Left hindlimb (tissue), 1 donor: ENCODE measurements at regions not wholly inside any gene's neighbourhood (a gene's known extent, or its start where the extent isn't known, plus 50 kb on each side); places are given as distances from the start of the nearest gene placed in this dataset.

ENCODE experiments used
- DNase-seq: peaks from one replicate; pipeline ENCODE4 v3.0.0-alpha.2; 2018

DNA sequence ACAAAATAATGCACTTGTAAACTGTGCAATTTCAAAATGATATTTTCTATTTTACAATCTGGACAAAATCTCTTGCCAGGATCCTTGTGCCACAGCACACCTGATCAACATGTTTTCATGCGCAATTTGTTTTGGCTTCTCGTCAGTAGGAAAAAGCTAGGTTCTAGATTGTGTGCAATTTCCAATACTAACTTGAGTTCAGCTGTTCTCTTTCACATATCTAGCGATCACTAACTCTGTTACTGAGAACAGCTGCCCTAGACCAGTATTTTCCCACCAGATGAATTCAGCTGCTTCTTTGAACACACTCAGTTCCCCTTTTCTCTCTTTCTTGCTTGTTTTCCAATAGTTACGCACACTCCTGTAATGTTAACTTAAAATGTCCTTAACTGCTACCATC, 131.2 kb downstream of the MAGEB5 start:
- no peak for DNase-seq

DNA sequence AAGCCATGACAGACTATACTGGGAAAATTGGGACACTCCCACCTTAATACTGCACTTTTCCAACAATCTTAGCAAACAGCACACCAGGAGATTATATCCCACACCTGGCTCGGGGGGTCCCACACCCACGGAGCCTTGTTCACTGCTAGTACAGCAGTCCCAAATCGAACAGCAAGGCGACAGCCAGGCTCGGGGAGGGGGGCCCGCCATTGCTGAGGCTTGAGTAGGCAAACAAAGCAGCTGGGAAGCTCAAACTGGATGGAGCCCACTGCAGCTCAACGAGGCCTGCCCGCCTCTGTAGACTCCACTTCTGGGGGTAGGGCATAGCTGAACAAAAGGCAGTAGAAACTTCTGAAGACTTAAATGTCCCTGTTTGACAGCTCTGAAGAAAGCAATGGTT, 118.3 kb downstream of the MAGEB5 start:
- no peak for DNase-seq

DNA sequence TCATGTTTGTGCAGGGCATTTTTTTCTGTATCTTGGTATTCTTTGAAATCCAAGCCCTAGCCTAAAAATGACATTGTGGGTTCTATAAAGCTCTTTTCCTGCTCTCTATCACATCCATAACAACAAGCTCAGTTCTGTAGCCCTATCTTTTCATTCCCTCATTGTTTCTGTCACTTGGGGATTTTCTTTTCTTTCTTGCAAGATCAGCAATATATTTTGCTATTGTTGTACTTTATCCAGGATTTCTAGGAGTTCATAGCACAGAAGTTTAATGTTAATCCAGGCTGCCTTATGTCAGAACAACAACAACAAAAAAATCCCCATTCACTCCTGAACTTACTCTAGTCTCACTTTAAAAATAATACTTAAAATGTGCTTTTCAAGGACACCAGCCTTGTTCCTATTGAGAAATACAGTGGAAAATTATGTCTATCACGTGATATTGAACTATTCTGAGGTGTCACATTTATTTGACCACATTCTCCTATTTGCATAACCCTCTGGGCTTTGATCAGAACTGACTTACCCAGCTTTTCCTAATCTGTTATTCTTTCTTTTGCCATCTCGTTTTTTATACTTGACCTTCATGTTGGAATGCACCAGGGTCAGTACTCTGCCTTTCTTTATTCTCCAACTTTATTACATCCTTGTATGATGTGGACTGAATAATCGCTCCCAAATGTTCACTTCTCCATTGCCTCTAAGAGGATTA, 112.8 kb downstream of the MAGEB5 start:
- DNase-seq, result no peak

DNA sequence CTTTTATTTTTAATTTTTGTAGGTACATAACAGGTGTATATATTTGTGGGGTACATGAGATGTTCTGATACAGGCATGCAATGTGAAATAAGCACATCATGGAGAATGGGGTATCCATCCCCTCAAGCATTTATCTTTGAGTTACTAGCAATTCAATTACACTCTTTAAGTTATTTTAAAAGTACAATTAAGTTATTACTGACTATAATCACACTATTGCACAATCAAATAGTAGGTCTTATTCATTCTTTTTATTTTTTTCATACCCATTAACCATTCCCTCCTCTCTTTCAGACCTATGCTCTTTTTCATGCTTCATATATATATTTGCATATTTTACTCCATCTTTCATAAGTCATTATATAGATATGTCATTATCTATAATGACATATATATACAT, 93.3 kb downstream of the MAGEB5 start:
- DNase-seq, result no peak

DNA sequence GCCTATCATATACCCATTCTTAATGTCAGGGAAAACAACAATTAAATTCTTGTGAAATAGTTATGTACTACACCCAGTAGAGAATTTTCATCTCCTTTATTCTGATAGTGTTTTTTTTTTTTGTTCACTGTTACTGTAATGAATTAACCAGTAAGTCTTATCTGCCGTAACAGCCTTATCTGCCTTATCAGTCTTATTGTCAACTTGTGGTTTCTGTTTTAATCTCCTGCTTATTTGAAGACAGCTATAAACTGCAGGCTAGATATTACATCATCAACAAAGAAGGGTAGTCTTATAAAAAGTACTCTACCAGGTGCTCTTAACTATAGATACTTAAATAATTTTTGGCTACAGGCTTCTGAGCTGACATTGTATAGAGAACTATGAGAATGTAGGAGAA, 79.5 kb downstream of the MAGEB5 start:
- DNase-seq, result no peak

DNA sequence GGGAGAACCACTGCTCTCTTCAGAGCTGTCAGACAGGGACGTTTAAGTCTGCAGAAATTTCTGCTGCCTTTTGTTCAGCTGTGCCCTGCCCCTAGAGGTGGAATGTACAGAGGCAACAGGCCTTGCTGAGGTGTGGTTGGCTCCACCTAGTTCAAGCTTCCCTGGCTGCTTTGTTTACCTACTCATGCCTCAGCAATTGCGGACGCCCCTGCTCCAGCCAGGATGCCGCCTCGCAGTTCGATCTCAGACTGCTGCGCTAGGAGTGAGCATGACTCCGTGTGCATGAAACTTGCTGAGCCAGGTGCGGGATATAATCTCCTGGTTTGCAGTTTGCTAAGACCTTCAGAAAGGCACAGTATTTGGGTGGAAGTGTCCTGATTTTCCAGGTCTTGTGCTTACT, 70.9 kb downstream of the MAGEB5 start:
- no peak for DNase-seq
